GM19043 (cell line): ENCODE measurements at regions not wholly inside any gene's neighbourhood (a gene's known extent, or its start where the extent isn't known, plus 50 kb on each side); places are given as distances from the start of the nearest gene placed in this dataset.

Experiments used
- ATAC-seq: cut with Tn5 transposase; IDR thresholded peaks from one replicate; pipeline ENCODE4 v1.9.1; 2021; ENCODE audit warnings: low read depth; ENCODE audit not compliant: unreplicated experiment

DNA sequence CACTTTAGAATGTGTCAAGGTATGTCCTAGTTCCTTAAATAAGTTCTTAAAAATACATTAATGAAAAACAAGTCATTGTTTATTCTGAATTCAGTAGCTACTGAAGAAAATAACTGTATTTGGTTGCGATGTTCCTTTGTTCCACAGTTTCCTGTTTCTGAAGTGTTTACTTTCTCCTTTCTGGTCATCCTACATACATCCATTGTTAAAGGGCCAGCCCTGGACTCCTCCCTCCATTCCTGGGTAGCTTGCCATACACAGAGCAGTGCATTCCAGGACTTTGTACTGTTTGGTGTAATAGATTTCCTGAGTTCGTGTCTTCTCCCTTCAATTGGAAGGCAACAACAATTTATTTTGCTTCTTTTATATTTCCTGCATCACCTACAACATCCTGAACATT lies 845.4 kb upstream of the CXADR start:
- ATAC-seq: no peak

DNA sequence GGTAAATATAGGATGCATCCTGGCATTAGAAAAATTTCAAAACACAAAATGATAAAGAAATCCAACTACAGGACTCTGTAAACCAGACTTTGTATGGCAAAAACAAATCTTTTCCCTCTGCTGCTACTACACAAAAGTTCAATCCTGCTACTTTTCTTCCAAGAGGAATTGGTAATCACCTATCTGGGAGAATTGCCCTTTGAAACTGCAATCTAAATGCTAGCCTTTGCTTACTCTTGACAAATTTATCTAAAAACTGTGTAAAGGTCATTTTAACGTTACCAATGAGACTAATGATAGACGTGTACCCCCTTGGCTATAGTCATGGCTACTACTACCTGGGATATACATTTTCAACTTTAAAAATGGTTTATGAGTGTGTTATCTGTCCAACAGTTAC lies 837.9 kb upstream of the CXADR start:
- no peak for ATAC-seq

DNA sequence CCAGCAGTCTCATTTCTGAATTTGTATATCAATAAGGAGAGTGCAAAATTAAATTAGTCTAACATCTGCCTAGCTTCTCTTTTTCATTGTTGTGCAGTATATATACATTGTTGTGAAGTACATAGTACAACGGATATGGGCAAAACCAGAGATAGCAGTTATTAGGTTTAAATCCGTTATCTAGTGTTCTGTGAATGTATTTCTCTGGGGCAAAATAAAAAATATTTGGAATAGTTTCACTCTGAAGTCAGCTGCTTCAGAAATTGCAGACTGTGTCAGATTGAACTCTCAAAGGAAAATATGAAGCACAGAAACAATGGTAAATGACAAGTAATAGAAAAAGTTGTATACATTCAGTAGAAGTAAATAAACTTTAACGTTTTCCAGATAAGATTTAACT lies 836.5 kb upstream of the CXADR start:
- no peak for ATAC-seq

DNA sequence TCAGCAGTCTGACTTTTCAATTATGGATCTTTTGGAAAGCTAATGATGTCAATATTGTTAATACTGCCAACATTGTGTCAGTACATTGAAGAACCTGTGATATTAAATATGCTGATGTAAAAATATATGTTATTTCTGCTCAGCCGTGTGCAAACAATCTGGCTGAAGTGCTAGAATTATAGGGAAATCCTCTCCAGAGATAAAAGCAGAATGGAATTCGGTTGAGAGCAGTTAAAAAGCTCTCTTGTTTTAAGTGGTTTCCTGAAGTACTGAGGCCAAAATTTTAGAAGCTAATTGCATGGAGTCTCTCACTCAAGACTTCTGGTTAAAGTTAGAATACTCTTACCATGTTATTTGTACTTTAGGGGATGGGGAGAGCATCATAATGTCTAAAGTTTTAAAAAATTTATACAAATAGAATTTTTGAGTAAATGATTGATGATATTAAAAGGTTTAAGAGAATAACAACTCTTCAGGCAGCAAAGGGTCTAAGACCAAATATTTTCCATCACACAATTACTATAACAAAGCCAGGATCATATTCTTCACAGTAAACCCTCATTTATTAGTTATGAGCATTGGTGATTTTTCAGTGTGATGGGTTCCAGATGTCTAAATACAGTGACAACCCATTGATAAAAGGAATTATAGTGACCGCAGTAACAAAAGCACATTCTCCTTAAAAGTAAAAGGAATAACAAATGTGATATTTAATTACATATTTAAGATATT lies 834.2 kb upstream of the CXADR start:
- no peak for ATAC-seq

DNA sequence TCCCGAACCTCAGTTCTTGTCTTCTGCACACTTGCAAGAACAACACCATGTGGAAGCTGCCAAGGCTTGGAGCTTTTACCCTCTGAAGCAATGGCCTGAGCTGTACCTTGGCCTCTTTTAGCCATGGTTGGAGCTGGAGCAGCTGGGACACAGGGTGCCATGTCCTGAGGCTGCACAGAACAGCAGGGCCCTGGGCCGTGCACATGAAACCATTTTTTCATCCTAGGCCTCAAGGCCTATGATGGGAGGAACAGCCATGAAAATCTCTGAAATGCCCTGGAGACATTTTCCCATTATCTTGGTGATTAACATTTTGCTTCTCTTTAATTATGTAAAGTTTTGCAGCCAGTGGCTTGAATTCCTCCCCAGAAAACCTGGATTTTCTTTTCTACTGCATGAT lies 817.8 kb upstream of the CXADR start:
- ATAC-seq: no peak

DNA sequence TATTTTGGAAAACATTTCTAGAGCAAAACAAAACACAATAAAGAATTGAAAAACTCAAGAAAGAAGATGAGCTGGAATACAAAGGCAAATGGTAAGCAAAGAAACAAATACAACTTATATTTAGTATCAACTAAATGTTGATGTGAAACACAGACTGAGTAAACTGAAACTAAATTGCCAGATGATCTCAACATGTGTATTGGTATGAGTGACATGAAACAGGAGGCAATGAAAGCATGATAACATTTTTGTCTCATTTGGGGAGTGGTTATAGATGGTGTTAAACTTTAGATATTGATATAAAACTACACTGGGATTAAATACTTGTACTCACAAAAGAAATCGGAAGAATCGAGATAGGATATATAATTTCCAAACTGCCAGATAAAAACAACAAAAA lies 805.6 kb upstream of the CXADR start:
- no peak for ATAC-seq

DNA sequence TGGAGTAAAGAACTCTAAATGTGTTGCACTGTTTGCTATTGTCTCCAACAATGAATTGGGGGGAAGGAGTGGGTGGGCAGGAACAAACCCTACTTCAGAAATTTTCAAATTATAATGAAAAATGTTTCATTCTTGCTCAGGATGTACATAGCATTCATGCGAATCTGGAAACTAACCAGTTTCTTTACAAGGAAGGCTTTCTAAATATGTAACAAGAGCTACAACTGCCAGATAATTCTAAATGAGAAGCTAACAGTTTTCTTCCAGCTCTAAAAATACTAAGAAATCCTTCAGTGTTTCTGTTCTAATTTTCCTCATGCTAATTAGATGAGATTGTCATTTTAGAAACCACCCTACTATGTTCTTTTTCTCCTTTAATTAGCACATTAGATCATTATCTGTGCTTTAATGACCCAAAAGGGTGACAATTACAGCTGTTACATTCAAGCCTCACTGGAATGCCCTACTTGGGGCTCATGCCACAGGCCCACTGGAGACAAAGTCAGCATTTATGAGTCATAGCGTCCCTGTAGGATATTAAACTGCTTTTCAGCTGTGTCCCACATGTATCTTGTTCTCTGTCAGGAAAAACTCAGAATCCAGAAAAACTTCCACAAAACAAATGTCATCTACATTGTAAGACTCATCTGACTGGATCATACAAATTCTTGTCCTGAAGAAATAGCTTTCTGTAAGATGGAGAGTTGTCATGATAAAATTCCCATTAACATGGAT lies 804.6 kb upstream of the CXADR start:
- ATAC-seq: no peak

DNA sequence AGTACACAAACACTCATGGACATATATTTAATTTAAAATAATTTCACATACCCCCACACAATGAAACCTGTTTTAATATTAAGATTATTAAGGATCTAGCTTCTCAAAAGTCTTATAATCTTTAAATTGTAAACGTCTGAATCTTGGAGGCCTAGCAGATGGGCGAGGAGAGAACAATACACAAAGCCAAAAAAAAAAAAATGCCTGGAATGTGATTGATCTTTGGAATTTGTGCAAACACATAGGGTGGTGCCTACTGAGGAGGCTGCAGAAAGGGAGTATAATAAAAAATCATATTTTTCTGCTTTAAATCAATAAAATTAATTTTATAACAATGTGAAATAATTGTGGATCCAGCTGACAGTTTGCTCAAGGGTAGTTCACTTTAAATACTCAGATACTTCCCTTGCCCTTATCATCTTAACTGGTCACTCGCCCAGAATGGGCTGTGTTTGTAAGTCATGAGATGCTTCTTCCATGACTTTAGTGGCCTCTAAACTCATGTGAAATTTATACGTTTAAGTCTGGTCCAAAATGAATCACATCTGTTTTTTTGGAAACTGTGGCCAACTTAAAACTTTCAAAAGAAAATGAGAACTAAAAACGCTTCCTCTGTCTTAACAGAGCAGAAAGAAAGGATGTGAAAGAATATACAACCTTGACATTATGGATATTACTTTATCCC lies 802.8 kb upstream of the CXADR start:
- no peak for ATAC-seq

DNA sequence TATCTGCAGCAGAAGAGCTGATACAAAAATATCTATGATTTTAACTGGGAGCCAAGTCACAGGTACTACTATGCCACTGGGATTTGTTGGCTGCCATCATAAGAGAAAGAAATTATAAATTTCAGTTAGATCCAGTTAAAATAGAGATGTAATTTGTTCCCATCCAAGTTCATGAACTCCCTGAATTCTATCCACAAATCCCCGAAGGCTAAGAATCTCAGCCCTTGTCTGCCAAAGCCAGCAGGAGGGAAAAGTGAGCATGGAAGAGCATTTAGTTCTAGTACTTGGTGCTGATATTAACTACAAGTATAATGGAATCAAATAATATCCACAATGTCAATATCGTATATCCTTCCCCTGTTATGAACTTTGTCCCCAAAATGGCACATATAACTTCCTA lies 801.1 kb upstream of the CXADR start:
- ATAC-seq: no peak

DNA sequence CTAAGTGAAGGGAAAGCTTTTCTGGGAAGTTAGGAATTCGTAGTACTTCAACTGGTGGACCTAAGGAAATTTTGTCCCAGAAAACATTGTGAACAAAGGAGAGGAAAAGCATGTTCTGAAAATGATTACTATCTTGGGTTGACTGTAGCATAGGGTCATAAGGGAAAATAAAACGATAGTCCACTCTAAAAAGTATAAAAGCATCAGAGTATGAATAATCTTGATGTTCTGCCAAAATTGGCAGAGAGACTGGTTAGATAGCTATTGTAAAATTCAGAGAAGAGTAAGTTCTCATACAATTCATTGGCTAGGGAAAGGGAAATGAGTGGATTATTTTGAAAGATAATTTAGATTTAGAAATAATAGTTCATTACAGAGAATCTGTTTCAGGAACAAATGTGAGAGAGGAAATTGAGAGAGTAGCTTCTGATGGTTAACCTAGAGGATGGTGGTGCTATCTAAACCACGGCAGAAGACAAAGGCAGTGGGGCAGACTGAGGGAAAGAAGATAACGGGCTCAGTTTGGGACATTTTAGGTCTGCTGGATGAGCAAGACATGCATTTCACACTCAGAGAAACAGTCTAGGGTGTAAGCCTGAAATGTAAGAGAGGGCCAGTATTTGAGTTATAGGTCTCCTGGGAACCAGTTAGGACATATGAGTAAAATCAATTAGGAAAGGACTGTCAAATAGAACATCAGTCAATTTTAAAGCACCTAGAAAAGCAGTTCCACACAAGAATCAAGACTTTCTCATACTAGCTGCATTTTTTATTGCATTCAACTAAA lies 799.3 kb upstream of the CXADR start:
- ATAC-seq: no peak

DNA sequence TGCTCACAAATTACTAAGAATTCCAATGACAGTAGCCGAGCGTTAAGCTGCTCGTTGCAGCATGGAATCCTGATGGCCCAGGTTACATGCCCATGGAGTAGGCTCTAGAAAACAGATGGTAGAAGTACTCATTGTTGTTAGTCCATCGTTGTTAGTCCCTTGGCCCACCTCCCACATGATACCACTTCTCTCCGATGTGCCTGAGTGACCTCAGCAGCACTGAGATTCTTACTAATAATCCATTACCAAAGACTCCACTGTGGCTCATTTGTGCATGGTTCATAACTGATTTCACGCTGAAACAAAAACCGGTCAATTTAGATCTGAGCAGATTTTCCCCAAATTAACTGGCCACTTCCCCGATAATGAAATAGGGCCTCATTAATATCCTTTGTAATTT lies 772.3 kb upstream of the CXADR start:
- no peak for ATAC-seq

DNA sequence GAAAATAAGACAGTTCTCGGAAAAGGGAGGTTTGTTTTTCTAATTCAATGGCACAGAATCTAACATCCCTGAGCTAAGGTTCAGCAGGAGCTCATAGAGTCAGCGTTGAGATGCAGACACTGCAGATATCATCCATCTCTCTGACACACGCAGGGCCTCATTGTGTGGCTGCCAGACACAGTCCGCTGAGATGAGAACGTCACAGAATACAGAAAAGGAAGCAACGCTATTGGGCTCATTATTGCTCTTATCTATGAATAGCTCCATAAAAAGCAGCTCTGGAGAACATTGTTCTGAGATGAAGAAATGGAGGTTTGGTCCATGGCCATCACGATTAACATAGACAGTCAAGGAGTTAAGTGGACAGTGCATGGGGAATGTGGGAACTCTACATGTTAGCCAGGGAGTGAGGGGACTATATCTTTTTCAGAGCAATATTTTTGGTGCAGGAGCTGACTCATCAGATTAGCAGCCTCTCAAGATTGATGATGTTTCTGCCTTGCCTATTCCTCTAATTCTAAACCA lies 771.6 kb upstream of the CXADR start:
- no peak for ATAC-seq

DNA sequence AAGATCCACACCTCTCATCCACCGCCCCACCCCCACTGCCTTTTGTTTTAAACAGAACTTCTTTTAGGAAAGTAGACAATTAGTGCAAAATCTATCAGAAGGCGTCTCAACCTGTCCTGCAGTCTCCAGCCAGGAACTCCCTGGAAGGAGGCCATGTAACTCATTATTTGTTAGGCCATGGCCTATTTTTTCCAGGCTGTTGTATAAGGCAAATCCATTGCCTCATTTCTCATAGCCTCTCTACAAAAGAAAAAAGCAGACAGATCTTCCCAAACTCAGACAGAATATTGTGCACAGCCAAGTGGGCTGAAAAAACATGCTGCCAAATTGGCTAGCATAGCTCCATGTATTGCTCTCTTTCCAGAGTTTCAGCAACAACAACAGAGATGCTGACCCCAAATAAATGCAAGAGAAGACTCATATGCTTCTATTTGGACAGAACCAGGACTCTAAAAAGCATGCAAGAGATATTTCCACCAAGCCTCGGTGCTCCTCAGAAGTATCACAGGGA lies 770.7 kb upstream of the CXADR start:
- no peak for ATAC-seq

DNA sequence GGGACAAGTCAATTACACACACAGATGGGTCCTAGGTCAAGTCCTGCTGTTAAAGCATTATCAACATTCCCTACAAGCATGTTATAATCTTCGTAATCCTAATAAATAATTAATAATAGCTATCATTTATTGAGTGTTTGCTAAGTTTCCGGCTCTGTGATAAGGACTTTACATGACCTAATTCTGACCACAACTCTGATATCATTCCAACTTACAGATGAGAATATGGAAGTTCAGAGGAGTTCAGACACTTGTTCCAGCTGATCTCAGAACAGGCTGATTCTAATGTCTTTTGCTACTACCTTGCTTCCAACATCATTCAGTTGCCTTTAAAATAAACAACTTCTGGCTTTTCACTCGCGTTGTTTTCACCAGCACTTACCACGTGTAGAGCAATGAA lies 770.1 kb upstream of the CXADR start:
- no peak for ATAC-seq

DNA sequence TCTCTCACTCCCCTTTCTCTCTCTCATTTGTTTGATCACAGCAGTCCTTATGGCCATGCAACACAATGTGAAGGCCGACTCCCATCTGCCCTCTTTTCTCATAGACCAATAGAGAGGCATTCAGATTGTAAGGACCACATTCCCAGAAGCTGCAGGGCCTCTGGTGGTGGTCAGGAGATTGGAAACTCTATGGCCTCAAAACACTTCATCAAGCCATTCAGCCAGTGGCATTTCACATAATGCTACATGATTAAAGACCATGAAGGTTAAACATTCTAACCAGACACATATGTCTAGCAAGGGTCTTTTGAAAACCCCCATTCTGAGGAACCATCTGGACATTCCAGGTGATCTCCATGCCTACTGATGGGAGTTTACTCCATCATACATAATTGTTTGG lies 769.5 kb upstream of the CXADR start:
- no peak for ATAC-seq

DNA sequence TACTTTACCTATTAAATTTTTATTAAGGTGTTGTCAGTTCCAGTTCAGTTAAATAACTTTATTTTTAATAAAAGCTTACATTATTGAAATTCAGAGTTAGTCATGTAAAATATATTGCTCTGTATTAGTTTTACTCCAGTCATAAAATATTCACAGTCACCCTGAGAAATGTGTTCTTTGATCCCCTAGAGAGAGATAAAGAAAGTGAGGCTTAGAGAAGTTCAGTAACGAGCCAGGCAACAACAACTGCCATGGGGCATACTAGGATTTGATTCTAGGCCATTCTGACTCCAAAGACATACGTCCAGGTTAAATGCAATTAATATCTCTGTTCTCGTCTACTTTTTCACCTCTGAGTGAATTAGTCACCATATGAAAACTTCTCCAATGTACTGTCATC lies 761.9 kb upstream of the CXADR start:
- ATAC-seq: no peak

DNA sequence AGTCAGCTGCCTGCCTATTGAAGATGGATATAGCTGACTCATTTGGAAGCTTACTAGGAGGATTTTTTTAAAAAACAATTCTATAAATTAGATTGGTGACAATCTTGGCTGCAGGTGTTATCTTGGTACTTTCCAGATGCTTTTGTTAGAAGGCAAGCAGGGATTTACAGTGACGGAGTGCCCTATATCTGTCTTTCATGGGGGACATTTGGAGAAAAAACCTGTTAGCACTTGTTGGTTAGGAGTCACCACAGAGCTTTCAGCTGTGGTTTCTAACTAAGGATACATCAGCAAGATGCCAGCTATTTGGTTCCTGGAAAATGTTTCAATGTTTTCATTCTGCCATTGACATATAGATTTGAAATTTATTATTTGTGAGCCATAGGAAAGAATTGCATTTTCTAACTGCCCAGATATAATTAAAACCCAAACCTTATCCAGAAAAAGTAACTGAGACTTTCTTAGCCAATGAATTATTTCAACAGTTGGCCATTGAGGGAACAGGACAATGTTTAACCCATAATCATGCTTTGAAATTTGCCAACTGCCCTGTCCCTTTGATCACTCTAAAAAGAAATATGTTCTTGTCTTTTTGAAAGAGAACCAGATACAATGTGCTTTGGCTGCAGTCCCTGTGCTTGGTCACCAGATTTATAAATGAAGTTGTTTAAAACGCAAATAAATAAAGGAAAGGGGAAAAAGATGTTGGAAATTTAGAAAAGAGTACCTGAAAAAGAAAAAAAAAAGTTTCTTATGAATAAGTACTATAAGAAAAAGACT lies 761.0 kb upstream of the CXADR start:
- ATAC-seq: no peak

DNA sequence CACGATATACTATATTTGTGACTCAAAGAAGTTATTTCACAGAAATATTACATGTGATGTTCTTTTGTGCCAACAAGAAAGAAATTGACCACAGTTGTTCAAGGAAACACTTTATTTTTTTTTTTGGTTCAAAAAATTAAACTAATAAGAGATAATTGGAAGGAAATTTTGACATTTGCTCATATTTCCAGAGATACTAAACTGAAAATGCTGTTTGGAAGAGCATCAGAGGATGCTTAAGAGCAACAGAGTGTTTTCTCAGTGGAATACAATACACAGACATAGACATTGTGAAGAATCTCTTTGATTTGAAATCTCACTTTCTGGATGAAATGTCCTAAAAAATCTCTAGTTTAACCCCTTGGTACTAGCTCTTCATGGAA lies 760.4 kb upstream of the CXADR start:
- no peak for ATAC-seq

DNA sequence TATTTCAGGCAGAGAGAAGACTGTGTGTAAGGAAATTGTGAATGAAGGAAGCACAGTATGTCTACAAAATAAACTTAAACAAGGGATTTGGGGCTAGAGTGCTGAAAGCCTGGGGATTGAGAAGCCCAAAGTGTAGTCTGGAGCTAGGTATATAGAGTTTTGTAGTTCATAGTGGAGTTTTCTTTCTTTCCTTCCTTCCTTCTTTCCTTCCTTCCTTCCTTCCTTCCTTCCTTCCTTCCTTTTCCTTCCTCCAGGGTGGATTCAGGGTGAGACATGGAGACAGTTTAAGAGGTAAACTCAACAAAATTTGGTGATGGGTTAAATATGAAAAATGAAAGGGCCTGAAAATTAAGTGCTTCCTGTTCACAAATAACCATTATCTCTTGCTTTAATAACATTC lies 757.8 kb upstream of the CXADR start:
- no peak for ATAC-seq

DNA sequence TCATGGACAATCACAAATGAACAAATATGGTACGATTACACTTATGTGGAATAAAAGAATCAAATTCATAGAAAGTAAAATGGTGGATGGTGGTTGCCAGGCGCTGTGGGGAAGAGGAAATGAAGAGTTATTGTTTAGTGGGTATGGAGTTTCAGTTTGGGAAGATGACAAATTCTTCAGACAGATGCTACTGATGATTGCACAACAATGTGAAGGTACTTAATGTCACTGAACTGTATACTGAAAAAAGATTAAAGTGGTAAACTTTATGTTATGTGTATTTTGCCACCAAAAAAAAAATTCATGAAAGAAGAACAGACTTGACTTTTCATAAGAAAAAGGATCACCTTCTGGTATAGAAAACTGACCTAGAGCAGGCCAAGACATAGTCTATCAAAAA lies 745.6 kb upstream of the CXADR start:
- no peak for ATAC-seq
